DLD1 (cell line): ENCODE measurements at regions not wholly inside any gene's neighbourhood (a gene's known extent, or its start where the extent isn't known, plus 50 kb on each side); places are given as distances from the start of the nearest gene placed in this dataset.

Experiments used
- in situ Hi-C: cut with HindIII; loops from 2 replicates; pipeline ENCODE4 v1.10.0; 2017; ENCODE audit warnings: low sequenced_read_pairs

- in situ Hi-C loops, result no loop called here
Measured at GRCh38 chr18:71919211-71919610, 624.9 kb downstream of the CBLN2 start.

GRCh38 chr18:71913641-71914040, 630.5 kb downstream of the CBLN2 start:
- in situ Hi-C loops, result no loop called here

DNA sequence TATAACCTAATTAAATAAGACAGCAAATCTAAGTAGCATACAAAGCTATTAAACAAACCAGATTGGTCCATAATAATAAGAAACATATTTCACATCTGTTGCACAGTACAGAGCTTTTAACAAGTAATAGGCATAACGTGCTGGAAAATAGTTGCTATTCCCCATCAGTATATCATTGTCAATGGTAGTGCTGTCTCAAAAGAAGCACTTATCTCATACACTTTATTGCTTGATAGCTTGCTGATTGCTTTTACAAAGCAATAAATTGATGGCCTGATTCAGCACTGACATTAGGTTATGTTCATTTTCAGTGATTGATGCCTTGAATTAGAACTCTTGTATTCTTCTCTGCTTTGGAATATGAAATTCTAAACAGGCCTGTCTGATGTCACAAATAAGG, 641.7 kb downstream of the CBLN2 start:
- in situ Hi-C loops, result no loop called here

DNA sequence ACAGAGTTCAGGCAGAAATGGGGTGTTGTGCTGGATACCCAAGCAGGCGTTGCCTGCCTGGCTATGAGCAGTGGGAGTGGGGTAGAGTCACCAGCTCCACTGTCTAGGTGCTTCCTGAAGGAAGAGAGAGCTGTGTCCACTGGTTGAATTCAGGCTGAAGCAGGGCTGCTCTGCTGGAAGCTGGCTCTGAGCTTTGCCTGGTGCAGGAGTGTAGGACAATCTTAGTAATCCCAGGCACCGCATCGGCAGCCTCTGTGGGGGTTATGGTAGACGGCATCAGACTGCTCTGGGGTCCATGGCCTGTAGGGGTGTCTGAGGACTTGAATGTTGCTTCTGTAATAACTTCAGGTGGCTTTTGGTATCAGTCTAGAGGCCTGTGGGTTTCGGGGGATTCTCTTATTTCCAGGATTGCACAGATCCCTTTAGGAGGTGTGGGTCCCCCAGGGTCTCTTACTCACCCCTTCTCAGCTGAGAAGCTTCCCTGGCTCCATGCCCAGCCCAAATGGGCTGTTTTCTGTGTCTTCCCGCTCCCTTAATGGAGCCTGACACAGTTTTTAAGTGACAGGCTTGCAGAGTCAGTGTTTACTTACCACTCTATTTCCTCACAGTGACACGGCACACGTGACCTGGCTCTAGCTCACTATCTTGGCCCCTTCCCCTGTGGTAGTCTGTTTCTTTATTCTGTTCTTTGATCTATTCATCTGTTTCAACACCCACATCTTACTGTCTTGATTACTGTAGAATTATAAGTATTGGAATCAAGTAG, 644.3 kb downstream of the CBLN2 start:
- in situ Hi-C loops, result no loop called here

- in situ Hi-C loops, result no loop called here
Measured at GRCh38 chr18:71899183-71899582, 645.0 kb downstream of the CBLN2 start.

DNA sequence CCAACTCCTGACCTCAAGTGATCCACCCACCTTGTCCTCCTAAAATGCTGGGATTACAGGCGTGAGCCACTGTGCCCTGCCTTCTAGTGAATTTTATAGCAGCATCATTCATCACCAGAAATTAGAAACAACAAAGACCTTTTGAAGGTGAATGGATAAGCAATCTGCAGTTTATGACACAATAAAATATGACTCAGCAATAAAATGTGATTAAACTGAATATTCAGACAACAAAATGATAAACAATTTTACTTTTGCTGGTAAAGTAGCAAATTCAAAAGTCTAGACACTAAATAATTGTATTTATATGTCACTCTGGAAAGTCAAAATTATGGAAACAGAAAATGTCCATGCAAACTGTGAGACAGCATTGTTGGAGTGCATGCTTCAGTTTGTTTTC, 656.6 kb downstream of the CBLN2 start:
- in situ Hi-C loops, result no loop called here

DNA sequence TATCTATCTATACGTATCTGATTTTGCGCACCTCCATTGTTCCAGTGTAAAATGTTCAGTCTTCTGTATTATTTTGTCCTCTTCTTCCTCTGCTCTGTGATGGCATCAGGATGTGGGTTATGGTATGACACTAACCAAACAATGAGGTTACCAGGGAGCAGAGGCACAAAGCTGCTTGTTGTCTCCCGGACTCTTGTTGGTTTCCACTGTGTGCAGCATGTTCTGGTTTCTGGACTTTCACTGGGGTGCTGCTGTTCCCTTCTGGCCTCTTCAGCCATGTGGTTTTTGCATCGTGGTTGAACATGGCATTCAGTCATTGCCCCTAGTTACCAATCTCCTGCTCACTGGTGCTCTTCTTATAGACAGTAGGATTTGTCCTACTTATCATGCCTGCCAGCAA, 665.9 kb downstream of the CBLN2 start:
- in situ Hi-C loops, result no loop called here

- in situ Hi-C loops, result no loop called here
Measured at GRCh38 chr18:71873695-71874094, 670.4 kb downstream of the CBLN2 start.

GRCh38 chr18:71865888-71866287, 678.3 kb downstream of the CBLN2 start:
- in situ Hi-C loops, result no loop called here

- in situ Hi-C loops, result no loop called here
Measured at GRCh38 chr18:71850602-71851001, 693.5 kb downstream of the CBLN2 start.

DNA sequence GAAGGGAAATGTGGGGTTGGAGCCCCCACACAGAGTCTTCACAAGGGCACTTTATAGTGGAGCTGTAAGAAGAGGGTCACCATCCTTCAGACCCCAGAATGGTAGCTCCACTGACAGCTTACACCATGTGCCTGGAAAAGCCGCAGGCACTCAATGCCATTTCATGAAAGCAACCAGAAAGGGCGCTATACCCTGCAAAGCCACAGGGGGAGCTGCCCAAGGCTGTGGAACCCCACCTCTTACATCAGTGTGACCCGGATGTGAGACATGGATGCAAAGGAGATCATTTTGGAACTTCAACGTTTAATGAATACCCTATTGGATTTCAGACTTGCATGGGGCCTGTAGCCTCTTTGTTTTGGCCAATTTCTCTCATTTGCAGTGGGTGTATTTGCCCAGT, 694.7 kb downstream of the CBLN2 start:
- in situ Hi-C loops, result no loop called here

DNA sequence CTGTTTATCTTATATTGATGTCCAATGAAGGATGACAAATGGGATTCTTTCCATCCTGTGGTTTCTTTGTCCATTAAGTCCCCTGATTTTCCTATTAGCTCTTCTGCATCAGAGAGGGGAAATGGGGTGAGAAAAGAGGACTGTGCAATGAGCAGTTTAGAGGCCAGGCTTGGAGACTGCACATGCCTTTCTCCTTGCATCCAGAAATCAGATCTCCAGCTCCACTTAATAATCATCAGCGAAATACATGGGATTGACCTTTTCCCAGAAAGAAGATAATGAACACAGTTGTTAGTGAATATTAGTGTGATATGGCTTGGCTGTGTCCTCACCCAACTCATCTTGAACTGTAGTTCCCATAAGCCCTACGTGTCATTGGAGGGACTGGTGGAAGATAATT, 697.4 kb downstream of the CBLN2 start:
- in situ Hi-C loops, result no loop called here

DNA sequence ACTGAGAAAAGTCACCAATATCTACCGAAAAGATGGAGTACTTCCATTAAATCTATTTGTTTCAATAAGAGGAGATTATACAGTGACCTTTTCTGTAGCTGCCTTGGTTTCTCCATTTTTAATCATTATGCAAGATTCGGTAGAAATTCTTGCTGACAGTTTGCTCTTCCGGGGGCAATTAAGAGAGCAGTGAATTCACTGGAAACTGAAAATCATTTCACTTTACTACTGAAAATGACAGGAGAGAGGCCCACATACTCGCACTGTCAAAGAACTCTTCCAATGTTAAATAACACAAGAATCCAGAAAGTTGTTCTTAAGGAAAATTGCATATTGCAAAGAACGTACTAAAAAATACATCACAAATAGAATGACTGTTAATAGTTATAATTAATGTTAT, 699.3 kb downstream of the CBLN2 start:
- in situ Hi-C loops, result no loop called here

DNA sequence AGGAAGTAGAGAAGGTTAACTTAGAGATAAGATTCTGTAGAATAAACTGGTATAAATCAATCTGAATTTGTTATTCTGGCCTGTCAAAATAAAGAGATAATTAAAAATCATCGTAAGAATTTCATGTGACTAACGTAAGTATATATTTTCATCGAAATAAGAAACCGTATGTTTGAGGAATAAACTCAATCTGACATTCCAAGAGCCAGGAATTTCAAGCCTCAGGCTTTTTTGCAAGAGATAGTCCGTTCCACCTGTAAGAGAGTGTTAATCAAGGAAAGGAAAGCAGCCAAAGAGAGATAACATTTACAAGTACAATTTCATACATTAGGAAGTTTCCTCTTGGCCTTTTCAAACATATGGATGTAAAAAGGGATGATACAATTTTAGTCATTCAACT, 701.5 kb downstream of the CBLN2 start:
- in situ Hi-C loops, result no loop called here

- in situ Hi-C loops, result no loop called here
Measured at GRCh38 chr18:71837547-71837946, 706.6 kb downstream of the CBLN2 start.

DNA sequence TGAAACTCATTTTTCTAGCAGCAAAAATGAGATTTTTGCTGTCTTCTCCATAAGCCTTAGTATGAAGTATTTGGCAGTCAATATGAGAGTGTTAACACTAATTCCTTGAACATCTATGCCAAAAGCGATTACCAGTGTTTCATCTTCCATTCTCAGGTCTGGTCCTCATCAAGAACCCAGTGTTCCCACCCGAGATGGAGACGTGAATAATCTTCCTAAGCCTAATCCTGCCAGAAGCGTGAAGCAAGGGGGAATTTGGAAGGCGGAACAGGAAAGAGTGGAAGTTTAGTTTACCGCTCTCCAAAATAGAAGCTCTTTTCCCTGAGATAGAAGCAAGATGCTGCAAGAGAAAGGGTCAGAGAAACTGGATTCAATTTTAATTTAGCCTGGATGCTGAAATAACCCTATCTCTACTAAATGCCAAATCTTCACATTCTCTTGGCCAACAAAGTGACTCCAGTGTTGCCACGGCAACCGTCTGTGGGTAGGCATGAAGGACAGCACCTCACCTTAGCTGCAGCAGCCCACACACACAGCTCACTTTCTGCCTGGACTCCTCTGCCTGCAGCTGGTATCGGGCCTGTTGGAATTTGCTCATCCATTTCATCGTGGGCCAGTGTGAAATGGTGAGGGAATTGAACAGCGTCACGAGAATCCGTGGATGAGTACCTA, 711.1 kb downstream of the CBLN2 start:
- in situ Hi-C loops, result no loop called here

DNA sequence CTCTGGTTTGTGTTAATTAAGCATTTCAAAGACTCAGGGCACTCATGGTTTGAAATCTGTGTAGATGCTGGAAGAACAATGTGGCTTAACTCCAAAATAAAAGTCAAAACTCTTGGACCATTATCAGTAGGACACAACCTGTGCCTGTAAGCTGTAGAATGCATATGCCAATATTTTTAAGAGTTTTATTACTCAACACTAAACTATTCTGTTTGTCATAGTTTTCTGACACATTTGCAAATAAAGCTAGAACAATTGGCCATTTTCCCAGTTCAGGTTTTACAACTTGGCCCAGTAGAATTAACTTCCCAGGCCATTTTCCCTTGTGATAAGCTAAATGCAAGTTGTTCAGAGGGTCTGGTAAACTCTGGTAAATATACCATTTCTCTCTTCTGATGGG, 713.1 kb downstream of the CBLN2 start:
- in situ Hi-C loops, result no loop called here

DNA sequence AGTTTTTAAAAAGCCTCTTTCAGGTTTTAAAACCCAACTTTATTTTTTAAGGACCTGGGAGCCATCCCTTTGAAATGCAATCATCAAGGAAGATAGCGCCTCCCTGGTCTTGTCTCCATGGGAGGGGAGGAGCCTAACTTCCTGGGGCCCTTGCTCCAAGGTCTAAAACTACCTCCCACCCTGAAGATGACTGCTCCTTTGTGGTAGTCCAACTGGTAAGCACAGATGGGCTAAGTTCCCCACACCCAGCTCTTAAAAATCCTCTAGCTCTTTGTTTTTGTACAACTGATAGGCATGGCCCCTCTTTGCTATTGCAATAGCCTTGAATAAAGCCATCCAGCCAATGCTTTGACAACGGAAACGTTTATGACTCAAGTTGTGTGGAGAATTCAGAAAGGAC, 716.8 kb downstream of the CBLN2 start:
- in situ Hi-C loops, result no loop called here

DNA sequence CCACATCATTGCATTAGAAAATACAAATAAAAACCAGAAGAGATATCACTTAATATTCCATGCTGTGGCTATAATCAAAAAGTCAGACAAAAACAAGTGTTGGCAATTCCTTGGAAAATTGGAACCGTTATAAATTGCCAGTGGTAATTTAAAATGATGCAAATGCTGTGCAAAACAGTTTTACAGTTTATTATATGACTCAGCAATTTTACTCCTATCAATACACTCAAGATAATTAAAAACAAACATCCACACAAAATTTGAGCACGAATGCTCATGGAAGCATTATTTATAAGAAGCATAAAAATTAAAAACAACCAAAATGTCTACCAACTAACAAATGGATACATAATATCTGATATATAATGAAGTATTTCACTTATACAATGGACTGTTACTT, 728.8 kb downstream of the CBLN2 start:
- in situ Hi-C loops, result no loop called here

- in situ Hi-C loops, result no loop called here
Measured at GRCh38 chr18:71809711-71810110, 734.4 kb downstream of the CBLN2 start.

DNA sequence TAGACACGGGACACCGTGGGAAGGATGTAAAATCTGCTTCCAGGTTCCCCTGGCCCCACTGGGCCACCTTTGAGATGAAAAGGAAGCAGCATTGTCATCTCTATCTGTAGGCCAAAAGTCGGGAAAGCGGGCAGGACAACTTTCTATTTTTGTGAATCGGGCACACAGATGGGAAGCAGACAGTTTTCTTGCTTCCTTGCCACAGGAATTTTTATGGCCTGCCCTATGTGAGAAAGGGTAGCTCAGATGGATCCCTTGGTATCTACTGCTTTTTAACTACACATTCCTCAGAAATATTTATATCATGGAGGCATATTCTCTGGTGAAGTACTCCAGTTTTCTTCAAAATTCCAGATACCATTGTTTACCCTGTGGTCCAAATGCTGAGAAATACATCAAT, 735.5 kb downstream of the CBLN2 start:
- in situ Hi-C loops, result no loop called here

DNA sequence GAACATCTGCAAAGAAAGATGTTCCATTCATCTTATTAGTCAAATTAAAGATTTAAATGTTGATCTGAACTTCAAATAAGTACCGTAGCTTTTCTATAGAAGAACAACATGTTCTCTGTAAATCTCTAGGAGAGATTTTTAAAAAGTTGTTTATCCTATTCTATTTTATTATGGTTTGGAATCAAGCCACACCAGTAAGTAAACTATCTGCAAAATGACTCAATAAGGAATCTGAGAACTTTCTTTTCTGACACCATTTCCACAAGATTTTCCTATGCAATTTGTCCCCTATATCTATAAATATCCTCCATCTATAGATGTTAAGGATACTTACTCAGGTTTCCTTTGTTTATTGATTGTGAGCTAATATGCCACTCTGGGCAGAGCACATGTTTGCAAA, 736.6 kb downstream of the CBLN2 start:
- in situ Hi-C loops, result no loop called here
